ENCODE measurements at regions not wholly inside any gene's neighbourhood (a gene's known extent, or its start where the extent isn't known, plus 50 kb on each side); places are given as distances from the start of the nearest gene placed in this dataset.

- TF ChIP-seq POLR2A (IDR thresholded peaks at IDR 0.05; ENCODE audit: low read length) (no peak), GATA1 (IDR thresholded peaks at IDR 0.05; ENCODE audit: low read depth, low read length) (no peak)
Observed at GRCh38 chr3:34203386-34203785, 405.0 kb downstream of the PDCD6IP start.
